NCI-H524 treated with DMSO at 0.1 percent for 48 hours (cell line): ENCODE measurements at regions not wholly inside any gene's neighbourhood (a gene's known extent, or its start where the extent isn't known, plus 50 kb on each side); places are given as distances from the start of the nearest gene placed in this dataset.
"Not testable (repeated sequence)": the region's sequence is repeated elsewhere in the genome, so short reads cannot be mapped to it uniquely, and the experiment has no call there.

Experiments
- DNase-seq: peaks from one replicate; lab custom pipeline; 2025; lab: John Stamatoyannopoulos, UW

- no peak for DNase-seq
These were observed 321.4 kb downstream of the FGFR2 start for GRCh38 chr10:121276822-121277221.

- not testable (repeated sequence) for DNase-seq
These were observed 319.9 kb downstream of the FGFR2 start for GRCh38 chr10:121278386-121278785.

- DNase-seq = no peak
These were observed 316.7 kb downstream of the FGFR2 start for GRCh38 chr10:121281576-121281975.

GRCh38 chr10:121282264-121282663 lies 316.0 kb downstream of the FGFR2 start:
- no peak for DNase-seq

GRCh38 chr10:121282797-121283515 lies 315.3 kb downstream of the FGFR2 start:
- no peak for DNase-seq

GRCh38 chr10:121284936-121285335 lies 313.3 kb downstream of the FGFR2 start:
- DNase-seq = no peak

- no peak for DNase-seq
These were observed 312.6 kb downstream of the FGFR2 start for GRCh38 chr10:121285406-121286196.

GRCh38 chr10:121288011-121288410 lies 310.2 kb downstream of the FGFR2 start:
- DNase-seq = no peak

- DNase-seq = no peak
These were observed 309.2 kb downstream of the FGFR2 start for GRCh38 chr10:121288864-121289661.

- no peak for DNase-seq
These were observed 308.4 kb downstream of the FGFR2 start for GRCh38 chr10:121289800-121290199.

GRCh38 chr10:121290674-121291073 lies 307.6 kb downstream of the FGFR2 start:
- no peak for DNase-seq

GRCh38 chr10:121291376-121291775 lies 306.9 kb downstream of the FGFR2 start:
- DNase-seq = no peak

- no peak for DNase-seq
These were observed 306.4 kb downstream of the FGFR2 start for GRCh38 chr10:121291823-121292222.

GRCh38 chr10:121292321-121292720 lies 305.9 kb downstream of the FGFR2 start:
- DNase-seq = no peak

- DNase-seq = no peak
These were observed 305.1 kb downstream of the FGFR2 start for GRCh38 chr10:121293110-121293509.

GRCh38 chr10:121294630-121295029 lies 303.6 kb downstream of the FGFR2 start:
- no peak for DNase-seq

GRCh38 chr10:121296378-121296777 lies 301.9 kb downstream of the FGFR2 start:
- DNase-seq = no peak

GRCh38 chr10:121296881-121297585 lies 301.2 kb downstream of the FGFR2 start:
- DNase-seq = no peak

GRCh38 chr10:121300723-121301122 lies 297.5 kb downstream of the FGFR2 start:
- DNase-seq = no peak

- DNase-seq = no peak
These were observed 295.6 kb downstream of the FGFR2 start for GRCh38 chr10:121302541-121303180.

- DNase-seq = no peak
These were observed 294.9 kb downstream of the FGFR2 start for GRCh38 chr10:121303287-121303890.
